GM04503 (cell line): ENCODE measurements at regions not wholly inside any gene's neighbourhood (a gene's known extent, or its start where the extent isn't known, plus 50 kb on each side); places are given as distances from the start of the nearest gene placed in this dataset.

ENCODE experiments used
- DNase-seq: peaks from one replicate; pipeline ENCODE4 v3.0.0-alpha.2; 2012; ENCODE audit warnings: low read depth

GRCh38 chr2:60320724-60321123, 232.7 kb downstream of the BCL11A start:
- DNase-seq, result no peak

- no peak for DNase-seq
These were observed 234.4 kb downstream of the BCL11A start for GRCh38 chr2:60319031-60319547.

DNA sequence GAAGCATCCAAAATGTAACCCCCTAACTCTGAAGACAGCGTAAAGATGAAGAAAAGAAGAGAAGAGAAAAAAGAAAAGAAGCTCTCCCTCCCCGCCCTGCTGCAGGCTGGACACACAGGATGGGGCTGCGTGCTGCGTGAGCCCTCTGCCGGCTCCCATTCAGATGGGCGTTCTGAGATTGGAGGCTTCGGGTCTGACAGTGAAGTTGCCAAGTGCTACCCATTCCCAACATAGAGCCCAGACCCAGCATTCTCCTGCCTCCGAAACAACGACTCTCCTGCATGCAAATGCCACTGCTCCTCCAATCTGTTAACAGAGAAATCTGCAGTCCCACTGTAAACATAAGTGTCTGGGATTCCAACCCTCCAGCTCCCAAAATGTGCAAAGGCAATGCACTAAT, 234.9 kb downstream of the BCL11A start:
- no peak for DNase-seq

DNA sequence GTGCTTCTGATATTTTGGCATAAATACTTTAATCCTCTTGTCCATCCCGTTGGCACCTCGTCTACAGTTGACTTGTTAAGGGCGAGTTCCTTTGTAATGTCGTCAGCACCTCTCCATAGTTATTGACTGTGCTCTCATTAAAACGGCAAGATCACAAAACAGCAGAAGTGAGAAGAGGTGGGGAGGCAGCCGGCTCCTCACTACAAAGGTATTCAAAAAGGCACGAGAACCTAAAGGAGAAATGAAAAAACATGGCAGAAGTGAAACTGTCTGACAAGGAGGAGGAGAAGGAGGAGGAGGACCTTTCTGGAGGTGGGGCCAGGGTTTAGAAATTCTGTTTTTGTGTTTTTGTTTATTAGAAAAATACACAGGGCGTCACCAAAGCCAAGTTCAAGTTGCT, 235.6 kb downstream of the BCL11A start:
- DNase-seq, result no peak

DNA sequence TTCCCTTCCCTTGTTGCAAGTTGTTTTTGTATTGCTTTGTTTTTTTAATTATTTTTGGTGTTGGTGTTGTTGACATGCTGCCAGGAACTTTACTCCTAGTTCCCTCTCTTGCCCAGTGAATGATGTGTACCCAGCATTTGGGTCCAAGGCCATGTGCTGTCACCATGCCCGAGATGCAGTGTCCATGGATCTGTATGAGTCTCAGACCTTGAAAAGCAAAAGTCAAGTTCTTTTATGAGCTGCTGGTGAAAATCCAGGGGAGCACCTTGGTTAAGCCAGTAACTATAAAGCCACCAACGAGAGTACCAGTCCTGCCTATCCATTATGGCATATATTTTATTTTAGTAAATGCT, 236.4 kb downstream of the BCL11A start:
- no peak for DNase-seq

GRCh38 chr2:60316381-60317033, 236.9 kb downstream of the BCL11A start:
- no peak for DNase-seq

- no peak for DNase-seq
These were observed 239.8 kb downstream of the BCL11A start for GRCh38 chr2:60313470-60314172.

DNA sequence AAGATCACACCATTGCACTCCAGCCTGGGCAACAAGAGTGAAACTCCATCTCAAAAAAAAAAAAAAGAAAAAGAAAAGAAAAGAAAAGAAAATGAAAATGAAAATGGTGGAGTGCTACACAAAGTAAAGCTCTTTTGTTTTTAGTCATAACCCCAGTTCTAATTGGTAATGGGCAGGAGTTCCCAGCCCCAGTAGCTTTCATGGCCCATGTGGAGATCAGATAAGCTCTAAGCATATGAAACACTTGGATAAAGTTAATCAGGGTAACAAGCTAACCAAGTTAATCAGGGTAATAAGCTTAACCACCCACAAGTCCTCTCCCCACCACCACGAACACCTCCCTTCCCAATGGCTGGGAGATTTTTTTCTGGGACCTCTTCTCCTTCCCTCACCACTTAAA, 240.8 kb downstream of the BCL11A start:
- DNase-seq, result no peak

GRCh38 chr2:60311524-60311923, 241.9 kb downstream of the BCL11A start:
- DNase-seq, result no peak

GRCh38 chr2:60309941-60310660, 243.4 kb downstream of the BCL11A start:
- no peak for DNase-seq

DNA sequence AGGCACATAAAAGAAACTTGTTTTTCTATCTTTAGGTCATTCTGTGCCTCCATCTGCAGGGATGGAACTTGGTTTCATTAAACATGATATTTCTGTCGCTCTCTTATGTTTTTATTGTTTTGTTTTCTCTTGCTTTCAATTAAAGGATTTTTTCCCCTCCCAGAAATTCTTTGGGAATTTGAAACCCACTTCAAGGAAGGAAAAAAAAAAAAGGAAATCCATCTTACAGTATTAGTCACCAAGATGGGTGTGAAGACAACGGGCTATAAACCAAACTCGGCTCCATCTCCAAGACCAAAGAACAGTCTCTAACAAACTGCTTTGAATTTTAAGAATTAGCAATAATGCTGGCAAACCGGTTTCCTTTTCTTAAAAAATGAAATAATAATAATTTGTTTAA, 244.1 kb downstream of the BCL11A start:
- DNase-seq, result no peak

DNA sequence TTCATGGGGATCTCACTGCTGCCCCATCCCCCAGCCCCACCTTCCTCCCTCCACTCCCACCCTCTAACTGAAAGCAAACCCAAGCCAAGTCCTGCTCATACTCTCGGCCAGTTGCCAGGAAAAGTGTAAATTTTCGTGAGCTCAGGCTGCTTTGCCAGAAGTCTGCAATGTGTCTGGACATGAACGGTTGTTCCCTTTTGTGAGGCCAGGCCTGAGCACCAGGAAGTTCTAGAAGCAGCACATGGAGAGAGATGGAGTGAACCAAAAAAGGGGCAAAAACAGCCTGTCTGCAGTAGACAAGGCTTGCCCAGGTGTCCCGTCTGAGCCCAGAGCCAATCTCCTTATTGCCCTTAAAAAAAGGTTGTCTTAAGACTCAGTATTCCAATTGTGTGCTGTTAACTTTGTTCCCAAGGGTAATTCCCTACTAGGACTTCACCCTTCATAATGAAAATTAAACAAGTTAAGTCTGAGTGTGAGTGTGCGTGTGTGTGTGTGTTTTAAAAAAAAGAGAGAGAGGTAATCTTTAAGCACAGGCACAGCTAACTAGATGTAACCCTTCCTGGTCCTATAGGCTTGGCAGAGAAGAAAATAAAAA, 247.1 kb downstream of the BCL11A start:
- no peak for DNase-seq

DNA sequence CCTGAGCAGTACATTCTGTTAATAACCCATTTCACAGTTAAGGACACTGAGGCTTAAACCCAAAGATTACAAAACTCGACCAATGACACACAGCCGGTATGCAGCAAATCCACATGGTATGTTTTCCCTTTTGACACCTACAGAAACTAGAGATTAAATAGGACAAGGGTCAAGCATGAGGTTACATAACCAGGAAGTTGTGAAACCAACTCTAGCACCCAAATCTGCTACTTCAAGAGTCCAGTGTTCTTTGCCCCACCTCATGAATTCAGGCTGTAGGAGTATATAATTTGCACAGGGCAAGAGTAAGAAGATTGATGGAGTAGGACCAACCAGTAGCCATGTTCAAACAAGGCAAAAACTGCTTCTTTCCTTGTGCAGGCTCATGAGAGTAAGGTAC, 249.8 kb downstream of the BCL11A start:
- DNase-seq, result no peak

DNA sequence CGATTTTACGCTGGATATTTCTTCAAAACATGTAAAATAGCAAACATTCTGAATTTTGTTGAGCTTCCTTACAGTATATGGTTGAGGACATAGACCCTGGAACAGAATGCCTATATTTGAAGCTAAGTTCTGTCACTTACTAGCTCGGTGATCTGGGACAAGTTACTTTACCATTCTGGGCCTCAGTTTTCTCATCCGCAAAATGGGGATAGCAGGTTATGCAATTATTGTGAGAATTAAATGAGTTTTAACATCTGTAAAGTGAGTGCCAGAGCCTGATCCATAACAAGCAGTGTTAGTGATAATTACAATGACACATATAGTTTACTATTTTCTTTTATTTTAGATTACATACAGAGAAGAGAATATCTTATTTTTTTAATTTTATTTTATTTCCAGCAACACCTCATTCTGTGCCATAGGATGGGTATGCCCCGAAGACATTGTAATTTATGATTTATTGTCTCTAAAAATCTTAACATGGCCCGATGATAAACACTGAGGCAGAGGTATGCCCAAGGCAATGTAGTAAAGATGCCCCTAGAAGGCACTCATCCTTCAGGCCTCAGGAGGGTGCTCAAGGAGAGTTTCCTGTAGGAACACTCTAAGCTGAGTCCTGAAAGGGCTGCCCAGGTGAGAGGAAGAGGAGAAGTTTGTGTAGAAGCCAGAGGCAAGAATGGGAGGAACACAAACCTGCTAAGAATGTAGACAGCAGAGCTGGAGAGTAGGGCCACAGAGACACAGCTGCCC, 250.9 kb downstream of the BCL11A start:
- no peak for DNase-seq

DNA sequence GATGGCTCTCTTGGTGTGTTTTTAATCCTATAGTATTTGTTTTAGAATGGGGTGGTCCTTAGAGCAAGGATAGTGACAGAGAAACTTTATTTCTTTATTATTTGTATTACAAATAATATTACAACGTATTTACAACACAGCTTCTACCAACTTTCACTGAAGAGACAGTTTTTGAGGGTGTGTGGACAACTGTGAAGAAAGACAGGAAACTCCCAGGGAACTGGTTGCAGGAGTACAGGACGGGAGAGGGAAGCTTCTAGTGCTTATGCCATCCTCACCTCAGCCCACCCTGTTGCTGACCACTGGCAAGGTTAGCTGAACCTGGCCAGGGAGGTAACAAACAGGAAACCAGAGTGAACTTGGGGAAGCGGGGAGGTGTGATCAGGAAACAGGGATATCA, 251.7 kb downstream of the BCL11A start:
- DNase-seq, result no peak

DNA sequence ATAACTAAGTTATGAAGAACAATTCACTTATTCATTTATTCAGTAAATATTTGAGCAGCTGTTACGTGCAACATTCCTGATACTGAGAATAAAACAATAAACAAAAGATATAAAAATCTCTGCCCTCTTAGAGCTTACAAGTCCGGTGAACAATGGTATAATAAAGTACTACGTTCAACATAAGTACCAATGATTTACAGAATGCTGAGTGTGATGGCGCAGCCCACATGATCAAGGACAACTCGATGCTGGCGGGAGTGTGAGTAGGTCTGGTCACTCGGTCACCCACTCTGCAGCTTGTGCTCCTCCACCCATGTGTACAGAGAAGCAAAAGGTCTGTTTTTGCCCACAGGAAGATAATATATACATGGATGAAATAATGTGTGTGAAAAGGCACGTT, 254.3 kb downstream of the BCL11A start:
- no peak for DNase-seq

GRCh38 chr2:60298006-60298696, 255.3 kb downstream of the BCL11A start:
- DNase-seq, result no peak

DNA sequence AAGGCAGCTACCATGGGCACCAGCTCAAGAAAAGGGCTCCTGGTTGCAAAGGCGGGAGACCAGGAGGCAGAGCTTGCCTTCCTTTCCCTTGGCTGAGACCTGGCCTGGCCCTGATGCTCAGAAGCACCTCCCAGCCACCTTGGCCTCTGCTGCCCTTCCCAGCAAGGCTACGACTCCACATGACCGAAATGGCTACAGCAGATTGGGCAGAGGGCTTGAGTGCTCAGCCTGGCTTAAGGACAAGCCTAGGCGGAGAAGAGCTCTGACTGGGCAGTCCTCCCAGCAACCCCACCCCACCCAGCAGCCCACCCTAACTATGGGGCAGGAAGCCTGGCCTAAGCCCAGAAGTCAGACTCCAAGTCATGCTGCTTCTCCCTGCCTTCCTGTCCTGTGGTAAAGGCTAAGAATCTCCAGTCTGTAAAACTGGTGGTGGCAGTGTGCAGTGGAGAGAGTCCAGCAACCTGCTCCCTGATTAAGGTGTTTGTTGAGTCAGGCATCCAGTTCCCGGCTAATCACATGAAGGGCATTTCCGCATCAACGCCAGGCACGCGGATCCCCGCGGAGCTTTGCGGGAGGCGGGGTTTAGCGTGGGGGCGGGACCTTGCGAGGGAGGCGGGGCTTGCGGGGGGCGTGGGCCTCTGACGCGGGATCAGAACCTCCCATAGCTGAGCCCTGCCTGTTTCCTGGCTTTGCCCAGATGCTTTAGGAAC, 256.0 kb downstream of the BCL11A start:
- DNase-seq, result no peak

DNA sequence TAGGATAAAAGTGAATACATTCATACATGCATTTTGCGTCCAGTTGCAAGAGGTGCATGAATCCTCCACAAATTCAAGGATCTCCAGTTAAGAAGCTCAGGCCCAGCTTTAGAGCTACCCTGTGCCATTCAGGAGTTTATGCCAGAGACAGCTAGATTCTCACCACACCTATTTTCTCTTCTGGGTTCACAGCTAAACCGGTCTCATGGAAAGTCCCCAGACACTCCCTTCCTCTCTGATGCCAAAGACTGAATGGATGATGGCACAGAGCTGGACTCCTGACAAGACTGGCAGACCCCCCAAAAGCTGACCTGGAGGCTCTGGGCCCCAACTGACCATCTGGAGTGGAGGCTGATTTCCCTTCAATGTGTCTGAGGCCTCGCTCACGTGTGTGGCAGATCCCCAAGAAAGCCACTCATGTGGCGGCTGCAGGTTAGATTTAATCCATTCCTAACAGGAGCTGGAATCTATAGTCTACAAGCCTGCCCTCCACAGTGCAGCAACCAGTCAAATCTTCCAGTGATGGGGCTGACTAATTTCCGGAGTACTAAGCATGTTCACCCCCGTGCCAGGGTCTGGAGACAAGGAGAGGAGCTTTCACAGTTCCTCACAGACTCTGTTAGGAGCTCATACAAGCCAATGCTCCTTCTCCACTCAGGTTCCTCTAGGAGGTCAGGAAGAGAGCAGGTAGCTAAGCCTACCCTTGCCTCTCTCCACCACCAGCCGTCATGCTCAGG, 257.1 kb downstream of the BCL11A start:
- DNase-seq, result no peak

DNA sequence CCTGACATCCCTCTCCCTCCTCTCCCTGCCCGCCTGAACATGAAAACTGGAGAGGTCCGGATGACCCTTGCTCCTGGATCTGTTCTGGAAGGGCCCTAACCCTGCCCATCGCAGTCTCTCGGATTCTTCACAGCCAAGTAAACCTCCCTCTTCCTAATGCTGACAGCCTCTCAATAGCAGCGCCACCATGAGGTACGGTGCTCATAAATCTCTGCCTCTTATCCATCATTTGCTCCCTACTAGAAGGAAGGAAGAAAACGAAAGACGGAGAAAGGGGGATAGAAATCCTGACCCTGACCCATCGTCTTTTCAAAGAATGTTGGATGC, 257.9 kb downstream of the BCL11A start:
- no peak for DNase-seq
